ENCODE measurements at regions not wholly inside any gene's neighbourhood (a gene's known extent, or its start where the extent isn't known, plus 50 kb on each side); places are given as distances from the start of the nearest gene placed in this dataset.

GRCh38 chr11:16604794-16605388, 133.6 kb upstream of the C11orf58 start:
- H3K27ac ChIP-seq: peak overlapping the region; percentile 77
- peaks cover 4% of the 10 kb centered on the region for H3K4me1 ChIP-seq
- H3K9me3 ChIP-seq: no peaks in the 10 kb centered on the region
- no peak for TF ChIP-seq CTCF (IDR thresholded peaks at IDR 0.05)
- ATAC-seq (peak; percentile 73), DNase-seq (peak; percentile 82)
- intact Hi-C loops (cut with DNase I): no loop called here
- H3K36me3 ChIP-seq: no peaks in the 10 kb centered on the region
- peaks cover 48% of the 10 kb centered on the region for H3K27me3 ChIP-seq
- H3K4me3 ChIP-seq: peak overlapping the region; percentile 56

- no peaks in the 10 kb centered on the region for H3K9me3 ChIP-seq
- ATAC-seq (peak; percentile 53), DNase-seq (peak; percentile 73)
- peak overlapping the region; percentile 77 for H3K27ac ChIP-seq
- H3K4me3 ChIP-seq: peak overlapping the region; percentile 56
- intact Hi-C loops (cut with DNase I): no loop called here
- peaks cover 40% of the 10 kb centered on the region for H3K27me3 ChIP-seq
- H3K36me3 ChIP-seq: no peaks in the 10 kb centered on the region
- no peak for TF ChIP-seq CTCF (IDR thresholded peaks at IDR 0.05)
- H3K4me1 ChIP-seq: peaks cover 4% of the 10 kb centered on the region
These were observed 134.3 kb upstream of the C11orf58 start for GRCh38 chr11:16603890-16604793.

GRCh38 chr11:16603245-16603644, 135.2 kb upstream of the C11orf58 start:
- ATAC-seq (no peak), DNase-seq (no peak)
- H3K27ac ChIP-seq: no peak overlapping the region
- H3K4me1 ChIP-seq: peaks cover 4% of the 10 kb centered on the region
- intact Hi-C loops (cut with DNase I): no loop called here
- TF ChIP-seq CTCF (IDR thresholded peaks at IDR 0.05): no peak
- no peak overlapping the region for H3K4me3 ChIP-seq
- peaks cover 33% of the 10 kb centered on the region for H3K27me3 ChIP-seq
- no peaks in the 10 kb centered on the region for H3K36me3 ChIP-seq
- H3K9me3 ChIP-seq: no peaks in the 10 kb centered on the region

- DNase-seq (no peak), ATAC-seq (no peak)
- no peak for TF ChIP-seq CTCF (IDR thresholded peaks at IDR 0.05)
These were observed 139.5 kb upstream of the C11orf58 start for GRCh38 chr11:16598906-16599305.

GRCh38 chr11:16598032-16598431, 140.4 kb upstream of the C11orf58 start:
- DNase-seq (no peak), ATAC-seq (no peak)
- Histone ChIP-seq H3K4me3 (no peak overlapping the region), H3K27ac (no peak overlapping the region), H3K9me3 (no peaks in the 10 kb centered on the region), H3K27me3 (peaks cover 4% of the 10 kb centered on the region), H3K36me3 (no peaks in the 10 kb centered on the region), H3K4me1 (no peaks in the 10 kb centered on the region)
- intact Hi-C loops (cut with DNase I): no loop called here
- no peak for TF ChIP-seq CTCF (IDR thresholded peaks at IDR 0.05)

More at GRCh38 chr11:16598906-16599305, 139.5 kb upstream of the C11orf58 start:
- H3K4me1 ChIP-seq: no peaks in the 10 kb centered on the region
- H3K27me3 ChIP-seq: peaks cover 13% of the 10 kb centered on the region
- intact Hi-C loops (cut with DNase I): no loop called here
- no peaks in the 10 kb centered on the region for H3K36me3 ChIP-seq
- H3K4me3 ChIP-seq: no peak overlapping the region
- H3K9me3 ChIP-seq: no peaks in the 10 kb centered on the region
- H3K27ac ChIP-seq: no peak overlapping the region
